ENCODE measurements at regions not wholly inside any gene's neighbourhood (a gene's known extent, or its start where the extent isn't known, plus 50 kb on each side); places are given as distances from the start of the nearest gene placed in this dataset.
A peak's percentile ranks its signal among the peaks of the same experiment; 100 is the strongest.
"Not testable (repeated sequence)": the region's sequence is repeated elsewhere in the genome, so short reads cannot be mapped to it uniquely, and the experiment has no call there.

DNA sequence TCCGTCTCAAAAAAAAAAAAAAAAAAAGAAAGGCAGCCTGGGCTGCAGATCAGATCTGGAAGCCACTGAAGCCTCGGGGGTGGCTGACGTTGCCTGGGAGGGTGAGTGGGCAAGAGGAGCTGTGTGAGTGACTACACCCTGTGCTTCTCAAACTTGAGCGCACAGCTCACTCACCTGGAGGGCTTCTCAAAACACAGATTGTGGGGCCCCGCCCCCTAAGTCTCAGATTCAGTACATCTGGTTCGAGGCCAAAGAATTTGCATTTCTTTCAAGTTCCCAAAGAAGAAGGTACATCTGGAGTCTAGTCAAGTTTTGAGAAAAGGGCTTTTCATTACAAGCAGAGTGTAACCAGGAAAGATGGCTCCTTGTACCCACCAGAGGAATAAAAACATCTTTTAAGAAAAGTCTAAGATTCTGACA is 97.7 kb upstream of the CAB39 start:
- DNase-seq, result peak; percentile 14 to 39
- H3K4me3 ChIP-seq, result no peak overlapping the region
- TF ChIP-seq EP300 (IDR thresholded peaks at IDR 0.05), result no peak
- TF ChIP-seq, protein P1, sequence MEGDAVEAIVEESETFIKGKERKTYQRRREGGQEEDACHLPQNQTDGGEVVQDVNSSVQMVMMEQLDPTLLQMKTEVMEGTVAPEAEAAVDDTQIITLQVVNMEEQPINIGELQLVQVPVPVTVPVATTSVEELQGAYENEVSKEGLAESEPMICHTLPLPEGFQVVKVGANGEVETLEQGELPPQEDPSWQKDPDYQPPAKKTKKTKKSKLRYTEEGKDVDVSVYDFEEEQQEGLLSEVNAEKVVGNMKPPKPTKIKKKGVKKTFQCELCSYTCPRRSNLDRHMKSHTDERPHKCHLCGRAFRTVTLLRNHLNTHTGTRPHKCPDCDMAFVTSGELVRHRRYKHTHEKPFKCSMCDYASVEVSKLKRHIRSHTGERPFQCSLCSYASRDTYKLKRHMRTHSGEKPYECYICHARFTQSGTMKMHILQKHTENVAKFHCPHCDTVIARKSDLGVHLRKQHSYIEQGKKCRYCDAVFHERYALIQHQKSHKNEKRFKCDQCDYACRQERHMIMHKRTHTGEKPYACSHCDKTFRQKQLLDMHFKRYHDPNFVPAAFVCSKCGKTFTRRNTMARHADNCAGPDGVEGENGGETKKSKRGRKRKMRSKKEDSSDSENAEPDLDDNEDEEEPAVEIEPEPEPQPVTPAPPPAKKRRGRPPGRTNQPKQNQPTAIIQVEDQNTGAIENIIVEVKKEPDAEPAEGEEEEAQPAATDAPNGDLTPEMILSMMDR (IDR thresholded peaks at IDR 0.05), result no peak
- TF ChIP-seq POLR2A (IDR thresholded peaks at IDR 0.05), result no peak
- no peak for TF ChIP-seq POLR2AphosphoS5 (IDR thresholded peaks at IDR 0.05)
- no peaks in the 10 kb centered on the region for H3K36me3 ChIP-seq
- H3K9me3 ChIP-seq, result no peaks in the 10 kb centered on the region
- H3K27me3 ChIP-seq, result no peaks in the 10 kb centered on the region
- H3K27ac ChIP-seq, result no peak overlapping the region
- 43 to 59% (median 50%) methylated on average over 5 to 6 of the region's 6 CpGs for WGBS, 5 donors
- peaks cover 0 to 6% (median 3%) of the 10 kb centered on the region in 4 donors for H3K4me1 ChIP-seq
- intact Hi-C loops (cut with DNase I; ENCODE audit: low total_unique reads), result loop anchor here (5.0 kb wide), 1 partner anchor 608 kb away; no protein-coding TSS in a partner anchor

GRCh38 chr2:230617256-230617706 is 95.4 kb upstream of the CAB39 start:
- intact Hi-C loops (cut with DNase I; ENCODE audit: low total_unique reads); H3K36me3 ChIP-seq; H3K9me3 ChIP-seq; H3K4me1 ChIP-seq; H3K4me3 ChIP-seq; H3K27me3 ChIP-seq: not testable (repeated sequence)
- peak overlapping the region in 1 of 5 donors; percentile 11 for H3K27ac ChIP-seq
- DNase-seq, result peak in 1 of 2 donors; percentile 32
- 55 to 62% (median 59%) methylated on average over 11 of the region's 11 CpGs for whole genome bisulfite sequencing, 5 donors

DNA sequence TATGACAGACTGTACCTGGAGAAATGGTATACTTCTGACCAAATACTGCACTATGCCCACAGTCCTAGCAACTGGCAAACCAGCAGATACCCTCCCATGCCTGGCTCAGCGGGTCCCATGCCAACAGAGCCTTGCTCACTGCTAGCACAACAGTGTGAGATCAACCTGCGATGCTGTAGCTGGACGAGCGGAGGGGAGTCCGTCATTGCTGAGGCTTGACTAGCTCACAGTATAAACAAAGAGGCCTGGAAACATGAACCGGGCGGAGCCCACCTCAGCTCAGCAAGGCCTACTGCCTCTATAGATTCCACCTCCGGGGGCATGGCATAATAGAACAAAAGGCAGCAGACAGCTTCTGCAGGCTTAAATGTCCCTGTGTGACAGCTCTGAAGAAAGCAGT is 93.2 kb upstream of the CAB39 start:
- 66 to 72% (median 70%) methylated on average over 8 of the region's 8 CpGs for WGBS, 5 donors
- intact Hi-C loops (cut with DNase I; ENCODE audit: low total_unique reads), result no loop called here
- no peaks in the 10 kb centered on the region for H3K27me3 ChIP-seq

DNA sequence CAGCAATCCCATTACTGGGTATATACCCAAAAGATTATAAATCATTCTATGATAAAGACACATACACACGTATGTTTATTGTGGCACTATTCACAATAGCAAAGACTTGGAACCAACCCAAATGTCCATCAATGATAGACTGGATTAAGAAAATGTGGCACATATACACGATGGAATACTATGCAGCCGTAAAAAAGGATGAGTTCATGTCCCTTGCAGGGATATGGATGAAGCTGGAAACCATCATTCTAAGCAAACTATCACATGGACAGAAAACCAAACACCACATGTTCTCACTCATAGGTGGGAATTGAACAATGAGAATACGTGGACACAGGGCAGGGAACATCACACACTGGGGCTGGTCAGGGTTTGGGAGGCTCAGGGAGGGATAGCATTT is 87.4 kb upstream of the CAB39 start:
- WGBS, 5 donors, result 63 to 81% (median 68%) methylated on average over 4 of the region's 4 CpGs
- DNase-seq; H3K4me3 ChIP-seq; H3K4me1 ChIP-seq; intact Hi-C loops (cut with DNase I; ENCODE audit: low total_unique reads); H3K27ac ChIP-seq; H3K36me3 ChIP-seq; H3K9me3 ChIP-seq; H3K27me3 ChIP-seq: not testable (repeated sequence)

More for the DNA sequence above, 93.2 kb upstream of the CAB39 start:
- Histone ChIP-seq H3K36me3 (no peaks in the 10 kb centered on the region), H3K27ac (no peak overlapping the region), H3K4me1 (no peaks in the 10 kb centered on the region), H3K4me3 (no peak overlapping the region), H3K9me3 (no peaks in the 10 kb centered on the region)
- no peak for DNase-seq
- no peak for TF ChIP-seq POLR2AphosphoS5 (IDR thresholded peaks at IDR 0.05)
- TF ChIP-seq, protein P1 (IDR thresholded peaks at IDR 0.05), result no peak
- TF ChIP-seq POLR2A (IDR thresholded peaks at IDR 0.05), result no peak
- no peak for TF ChIP-seq EP300 (IDR thresholded peaks at IDR 0.05)

GRCh38 chr2:230627091-230627490 is 85.6 kb upstream of the CAB39 start:
- H3K4me1 ChIP-seq; H3K4me3 ChIP-seq; H3K27me3 ChIP-seq; H3K9me3 ChIP-seq; DNase-seq; H3K36me3 ChIP-seq; intact Hi-C loops (cut with DNase I; ENCODE audit: low total_unique reads); H3K27ac ChIP-seq: not testable (repeated sequence)
- 86 to 95% (median 95%) methylated on average over 4 of the region's 4 CpGs for WGBS, 5 donors

DNA sequence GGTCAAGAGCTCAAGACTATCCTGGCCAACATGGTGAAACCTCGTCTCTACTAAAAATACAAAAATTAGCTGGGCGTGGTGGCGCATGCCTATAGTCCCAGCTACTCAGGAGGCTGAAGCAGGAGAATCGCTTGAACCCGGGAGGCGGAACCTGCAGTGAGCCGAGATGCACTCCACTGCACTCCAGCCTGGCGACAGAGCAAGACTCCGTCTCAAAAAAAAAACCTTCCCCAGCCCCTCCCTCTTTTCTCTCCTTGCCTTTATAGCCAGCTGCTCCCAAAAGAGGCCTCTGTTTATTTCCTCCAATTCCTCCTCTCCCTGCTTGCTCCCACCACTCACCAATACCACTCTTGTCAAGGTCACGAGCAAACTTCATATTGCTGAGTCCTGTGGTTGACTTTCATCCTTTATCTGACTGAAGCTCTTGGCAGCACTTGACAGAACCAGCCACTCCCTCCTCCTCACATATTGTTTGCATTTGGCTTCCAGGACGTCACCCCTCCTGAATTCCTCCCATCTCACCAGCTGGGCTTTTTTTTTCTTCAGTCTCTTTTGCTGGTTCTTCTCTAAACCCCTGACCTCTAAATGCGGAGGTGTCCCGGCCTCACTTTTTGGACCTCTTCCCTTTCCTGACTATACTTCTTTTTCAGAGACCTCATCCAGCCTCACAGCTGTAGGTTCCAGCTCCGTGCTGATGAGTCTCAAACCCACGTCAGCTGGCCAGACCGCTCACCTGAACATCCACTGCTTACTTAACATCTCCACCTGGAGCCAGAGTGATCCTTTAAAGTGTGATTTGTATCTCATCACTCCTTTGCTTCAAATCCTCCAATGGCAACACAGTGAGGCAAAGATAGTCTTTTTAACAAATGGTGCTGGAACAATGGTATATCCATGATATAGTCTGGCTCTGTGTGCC is 84.6 kb upstream of the CAB39 start:
- Histone ChIP-seq H3K4me3 (no peak overlapping the region), H3K27me3 (no peaks in the 10 kb centered on the region), H3K4me1 (peaks cover 0 to 10% (median 7%) of the 10 kb centered on the region in 4 donors), H3K36me3 (no peaks in the 10 kb centered on the region), H3K27ac (no peak overlapping the region), H3K9me3 (no peaks in the 10 kb centered on the region)
- TF ChIP-seq POLR2A (IDR thresholded peaks at IDR 0.05) (no peak), POLR2AphosphoS5 (IDR thresholded peaks at IDR 0.05) (peak in 1 of 3 donors; percentile 39), EP300 (IDR thresholded peaks at IDR 0.05) (no peak)
- intact Hi-C loops (cut with DNase I; ENCODE audit: low total_unique reads), result no loop called here
- WGBS, 5 donors, result 44 to 50% (median 49%) methylated on average over 16 of the region's 16 CpGs
- peak; percentile 47 to 72 for DNase-seq

Data from stomach (tissue), 8 donors.